PC-9 (cell line): ENCODE measurements at regions not wholly inside any gene's neighbourhood (a gene's known extent, or its start where the extent isn't known, plus 50 kb on each side); places are given as distances from the start of the nearest gene placed in this dataset.

Experiments
- BruUV-seq: library from RNA; stranded (reverse); fragments of 400-500 nt; replicated peaks from 2 replicates; lab custom pipeline; 2021; lab: Mats Ljungman, UMichigan
- CTCF ChIA-PET: fragments of 300-600 bp; sonication (Branson Sonifier 250); formaldehyde crosslinking; loops from one replicate; lab custom pipeline; 2022; ENCODE audit warnings: antibody characterized with exemption; lab: Charles Lee
- POLR2A ChIA-PET: fragments of 300-600 bp; sonication (Branson Sonifier 250); formaldehyde crosslinking; loops from one replicate; lab custom pipeline; 2022; ENCODE audit warnings: antibody characterized with exemption; ENCODE audit not compliant: unreplicated experiment; lab: Charles Lee
- DNase-seq, 2 experiments: peaks; one replicate each; pipeline versions ENCODE4 v3.0.0 to v3.0.0-alpha.2; 2015 to 2022; ENCODE audit warnings: mixed read lengths in 1 of 2
- H2AFZ ChIP-seq: fragments of 200-600 bp; sonication (generic); 2 replicates; pipeline ENCODE4 v1.8.1; 2017; ENCODE audit warnings: antibody characterized with exemption
- H3F3A ChIP-seq: fragments of 200-600 bp; sonication (generic); 2 replicates; pipeline ENCODE4 v1.8.1; 2017; ENCODE audit warnings: antibody characterized with exemption, mild to moderate bottlenecking, low read depth; ENCODE audit not compliant: insufficient read depth
- H3K27ac ChIP-seq: fragments of 200-600 bp; sonication (generic); 2 replicates; pipeline ENCODE4 v1.6.1; 2016; ENCODE audit warnings: mixed run types
- H3K27me3 ChIP-seq: fragments of 200-600 bp; sonication (generic); 2 replicates; pipeline ENCODE4 v1.6.1; 2016; ENCODE audit warnings: low read depth, mixed run types; ENCODE audit not compliant: insufficient read depth
- H3K36me3 ChIP-seq: fragments of 200-600 bp; sonication (generic); 2 replicates; pipeline ENCODE4 v1.6.1; 2016; ENCODE audit warnings: low read depth, mixed run types
- H3K4me1 ChIP-seq: fragments of 200-600 bp; sonication (generic); replicated peaks from 2 replicates; pipeline ENCODE4 v1.6.1; 2016; ENCODE audit warnings: mixed run types; ENCODE audit not compliant: insufficient read depth
- H3K4me2 ChIP-seq: fragments of 200-600 bp; sonication (generic); 2 replicates; pipeline ENCODE4 v1.6.1; 2017; ENCODE audit warnings: mixed run types
- H3K4me3 ChIP-seq: fragments of 200-600 bp; sonication (generic); 2 replicates; pipeline ENCODE4 v1.6.1; 2016; ENCODE audit warnings: mixed run types
- H3K79me2 ChIP-seq: fragments of 200-600 bp; sonication (generic); 2 replicates; pipeline ENCODE4 v1.6.1; 2017; ENCODE audit warnings: low read depth, mixed run types
- H3K9me2 ChIP-seq: fragments of 200-600 bp; sonication (generic); 2 replicates; pipeline ENCODE4 v1.8.1; 2017; ENCODE audit warnings: mild to moderate bottlenecking; ENCODE audit not compliant: insufficient read depth
- H3K9me3 ChIP-seq: fragments of 200-600 bp; sonication (generic); 2 replicates; pipeline ENCODE4 v1.8.1; 2016; ENCODE audit warnings: low read depth; ENCODE audit not compliant: insufficient read depth
- H4K20me1 ChIP-seq: fragments of 200-600 bp; sonication (generic); 2 replicates; pipeline ENCODE4 v1.8.1; 2017; ENCODE audit not compliant: insufficient read depth
- CTCF ChIP-seq: fragments of 200-600 bp; sonication (generic); conservative IDR thresholded peaks from 2 replicates; pipeline ENCODE4 v1.6.1; 2017; ENCODE audit warnings: mixed run types, antibody characterized with exemption, mild to moderate bottlenecking, moderate library complexity
- EZH2 ChIP-seq: fragments of 200-600 bp; sonication (generic); IDR thresholded peaks from 2 replicates; pipeline ENCODE4 v1.8.0; 2017; ENCODE audit warnings: antibody characterized with exemption, low read depth
- intact Hi-C: fragments of 100-400 bp; cut with micrococcal nuclease; formaldehyde crosslinking; loops from one replicate; pipeline ENCODE4 v1.10.0; 2022; ENCODE audit not compliant: unreplicated experiment

GRCh38 chr9:88759364-88759763 is 224.4 kb downstream of the NXNL2 start:
- H3K9me3 ChIP-seq: no peaks in the 10 kb centered on the region
- no peaks in the 10 kb centered on the region for H3F3A ChIP-seq
- CTCF ChIA-PET: interaction anchor here (0.5 kb wide), 1 partner anchor 42 kb away, joined by 4 read pairs; no protein-coding TSS in a partner anchor
- H3K27ac ChIP-seq: no peak overlapping the region
- H3K4me2 ChIP-seq: no peak overlapping the region
- no peaks in the 10 kb centered on the region for H3K27me3 ChIP-seq
- no peak overlapping the region for H3K4me3 ChIP-seq
- H3K36me3 ChIP-seq: no peaks in the 10 kb centered on the region
- no peaks in the 10 kb centered on the region for H4K20me1 ChIP-seq
- H3K79me2 ChIP-seq: no peaks in the 10 kb centered on the region
- POLR2A ChIA-PET: no interaction called here
- intact Hi-C loops: no loop called here
- BruUV-seq: no TSS peak
- TF ChIP-seq EZH2 (no peak), CTCF (no peak)
- H2AFZ ChIP-seq: no peak overlapping the region
- no peak for DNase-seq
- H3K9me2 ChIP-seq: no peaks in the 10 kb centered on the region
- 0 out of 2 replicates have a peak, but pooled peaks cover 3% of the 10 kb centered on the region for H3K4me1 ChIP-seq

- POLR2A ChIA-PET: no interaction called here
- Histone ChIP-seq H3K9me2 (no peaks in the 10 kb centered on the region), H3K4me3 (no peak overlapping the region), H3K27me3 (no peaks in the 10 kb centered on the region), H3K27ac (peak overlapping the region; percentile 27), H3K4me2 (no peak overlapping the region), H3K4me1 (0 out of 2 replicates have a peak, but pooled peaks cover 5% of the 10 kb centered on the region), H3K36me3 (no peaks in the 10 kb centered on the region), H4K20me1 (no peaks in the 10 kb centered on the region), H3K79me2 (no peaks in the 10 kb centered on the region), H3F3A (no peaks in the 10 kb centered on the region), H3K9me3 (no peaks in the 10 kb centered on the region), H2AFZ (no peak overlapping the region)
- DNase-seq: no peak
- CTCF ChIA-PET: no interaction called here
- TF ChIP-seq CTCF (no peak), EZH2 (no peak)
- no TSS peak for BruUV-seq
- intact Hi-C loops: no loop called here
These were observed 224.3 kb upstream of the S1PR3 start for GRCh38 chr9:88766778-88767503.

DNA sequence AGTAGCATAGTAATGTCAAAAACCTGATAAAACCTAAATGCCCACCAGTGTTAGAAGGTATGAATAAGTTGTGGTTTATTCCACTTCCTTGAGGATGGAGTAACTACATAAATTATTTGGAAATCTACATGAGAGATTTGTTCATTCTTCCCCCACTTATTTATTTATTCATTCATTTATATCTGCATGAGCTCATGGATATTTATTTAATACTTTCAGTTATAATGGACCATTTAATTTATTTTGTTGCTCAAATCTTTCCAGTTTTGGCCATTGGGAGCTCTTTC is 223.8 kb upstream of the S1PR3 start:
- no peaks in the 10 kb centered on the region for H3K79me2 ChIP-seq
- H3K4me2 ChIP-seq: no peak overlapping the region
- 0 out of 2 replicates have a peak overlapping the region, but pooled peaks have one; percentile 27 for H3K27ac ChIP-seq
- POLR2A ChIA-PET: no interaction called here
- CTCF ChIA-PET: no interaction called here
- intact Hi-C loops: no loop called here
- H3K9me2 ChIP-seq: no peaks in the 10 kb centered on the region
- no peak for TF ChIP-seq EZH2
- no peak for TF ChIP-seq CTCF
- H3K4me1 ChIP-seq: 0 out of 2 replicates have a peak, but pooled peaks cover 5% of the 10 kb centered on the region
- no peaks in the 10 kb centered on the region for H4K20me1 ChIP-seq
- H3K4me3 ChIP-seq: no peak overlapping the region
- no peaks in the 10 kb centered on the region for H3K27me3 ChIP-seq
- no peaks in the 10 kb centered on the region for H3F3A ChIP-seq
- no peak overlapping the region for H2AFZ ChIP-seq
- no peak for DNase-seq
- no peaks in the 10 kb centered on the region for H3K36me3 ChIP-seq
- BruUV-seq: no TSS peak
- H3K9me3 ChIP-seq: peaks cover 4% of the 10 kb centered on the region; the same call in 1 of the 2 replicates
